ENCODE measurements at regions not wholly inside any gene's neighbourhood (a gene's known extent, or its start where the extent isn't known, plus 50 kb on each side); places are given as distances from the start of the nearest gene placed in this dataset.
"Not testable (repeated sequence)": the region's sequence is repeated elsewhere in the genome, so short reads cannot be mapped to it uniquely, and the experiment has no call there.

DNA sequence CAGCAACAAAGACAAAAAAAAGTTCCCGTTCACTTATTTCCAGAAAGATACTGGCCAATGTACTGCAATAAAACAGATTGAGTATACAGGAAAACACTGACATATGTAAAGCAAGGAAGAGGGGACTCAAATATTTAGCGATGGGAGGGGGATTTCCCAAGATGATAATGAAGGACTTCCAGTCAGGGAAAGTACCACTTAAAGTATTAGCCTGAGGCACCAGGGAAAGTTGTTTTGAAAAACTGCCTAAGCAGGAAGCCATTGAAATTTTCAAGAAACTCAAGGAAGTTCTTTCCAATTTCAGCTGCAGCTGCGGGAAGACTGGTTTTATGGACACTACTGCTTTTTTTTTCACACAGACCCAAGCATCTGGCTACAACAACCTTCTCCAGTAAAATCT, 1007.4 kb upstream of the NOVA1 start:
- no peak for DNase-seq (ENCODE audit: low read depth in 2 of 2)

DNA sequence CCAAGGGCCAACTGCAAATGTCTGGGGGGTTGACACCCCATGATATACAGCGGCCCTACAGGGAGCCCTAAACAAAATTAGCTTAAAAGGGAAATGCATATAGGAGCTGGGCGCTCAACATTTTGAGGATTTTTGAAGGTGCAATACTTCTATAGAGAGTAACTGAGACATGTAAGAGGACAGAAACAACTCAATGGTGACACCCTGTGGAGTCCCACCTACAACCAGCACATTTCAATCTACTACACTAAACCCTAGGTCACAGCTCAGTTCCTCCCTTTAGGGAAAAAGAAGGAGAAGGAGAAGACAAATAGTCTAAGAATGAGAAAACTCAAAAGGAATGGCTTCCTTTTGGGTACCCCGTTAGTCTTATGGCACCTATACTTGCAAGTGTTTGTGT, 1010.5 kb upstream of the NOVA1 start:
- DNase-seq (ENCODE audit: low read depth in 2 of 2) = no peak

DNA sequence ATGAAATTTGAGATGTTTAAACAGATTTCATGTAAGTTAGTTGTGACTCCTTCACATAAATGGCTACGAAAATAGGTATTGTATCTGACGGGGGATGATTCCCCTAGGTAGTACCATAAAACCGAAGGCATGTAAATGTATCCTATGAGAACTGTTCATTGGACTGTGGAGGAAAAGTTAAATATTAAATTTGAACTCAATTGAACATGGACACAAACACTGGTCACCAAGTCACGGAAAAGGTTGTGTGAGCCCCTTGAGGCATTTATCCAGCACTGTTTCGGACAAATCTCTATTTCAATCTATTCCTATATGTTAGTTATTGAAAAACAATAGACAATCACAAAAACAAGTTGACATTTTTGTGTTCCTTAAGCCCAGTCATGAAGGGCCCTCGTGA, 1014.3 kb upstream of the NOVA1 start:
- DNase-seq (ENCODE audit: low read depth in 2 of 2) = no peak

DNA sequence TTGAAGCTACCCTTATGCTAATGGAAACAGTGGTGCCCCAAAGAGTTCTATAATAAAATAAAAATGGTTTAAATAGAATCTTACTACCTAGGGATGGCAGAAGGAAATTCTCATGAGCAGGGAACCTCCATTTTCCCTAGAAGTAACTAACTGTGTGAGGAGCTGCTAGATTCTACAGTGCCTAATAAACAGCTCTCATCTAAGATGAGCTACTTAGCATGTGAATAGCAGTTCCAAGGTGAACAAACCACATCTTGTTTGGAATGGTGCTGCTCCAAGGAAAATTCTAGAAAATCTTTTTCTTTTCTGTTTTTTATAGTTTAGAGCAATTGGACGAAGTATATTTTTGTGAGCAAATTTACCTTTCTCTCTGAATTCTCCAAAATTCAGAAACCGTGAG, 1015.3 kb upstream of the NOVA1 start:
- DNase-seq (ENCODE audit: low read depth in 2 of 2) = no peak

- no peak for DNase-seq (ENCODE audit: low read depth in 2 of 2)
Observed at GRCh38 chr14:27623782-27624181, 1025.9 kb upstream of the NOVA1 start.

DNA sequence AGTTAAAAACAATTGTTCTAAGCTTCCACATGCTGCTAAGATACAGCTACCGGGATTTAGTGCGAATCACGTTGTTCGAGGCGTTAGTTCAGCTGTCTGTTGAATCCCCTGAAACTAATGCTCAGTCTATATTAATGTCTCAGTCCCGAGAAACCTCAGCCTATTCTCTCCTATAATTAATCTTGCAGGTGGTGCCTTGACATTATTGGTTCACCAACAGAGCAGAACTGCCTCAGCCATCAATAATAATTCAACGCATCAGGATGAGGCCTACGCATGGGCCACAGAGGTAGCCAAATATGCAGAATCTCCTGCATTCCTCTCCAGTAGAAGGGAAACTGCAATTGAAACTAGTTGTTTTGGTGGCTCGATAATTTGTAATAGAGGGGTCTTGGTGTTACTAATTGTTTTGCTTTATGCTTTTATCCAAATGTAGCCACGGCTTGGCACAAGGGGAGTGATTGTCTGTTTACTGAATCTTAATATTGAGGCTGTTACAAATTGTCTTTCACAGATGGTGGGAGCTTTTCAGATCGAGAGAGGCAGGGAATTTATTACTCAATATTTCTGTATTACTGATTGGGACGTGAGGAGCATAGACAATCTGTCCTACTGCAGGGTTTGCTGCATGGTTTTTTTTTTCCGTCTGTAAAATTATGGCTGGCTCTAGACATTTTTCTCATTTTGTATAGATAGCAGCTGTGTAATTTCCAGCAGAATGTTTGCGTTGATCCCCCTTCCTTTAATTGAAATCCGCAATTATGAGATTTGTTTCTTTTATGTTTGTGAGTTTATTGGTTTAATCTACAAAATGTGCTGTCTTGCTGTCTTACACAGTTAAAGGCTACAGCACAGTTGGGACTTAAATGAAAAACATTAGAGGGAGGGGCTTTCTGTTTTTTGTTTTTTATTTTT, 1036.5 kb upstream of the NOVA1 start:
- no peak for DNase-seq (ENCODE audit: low read depth in 2 of 2)

- not testable (repeated sequence) for DNase-seq (ENCODE audit: low read depth in 2 of 2)
Observed at GRCh38 chr14:27640688-27641087, 1042.9 kb upstream of the NOVA1 start.

DNA sequence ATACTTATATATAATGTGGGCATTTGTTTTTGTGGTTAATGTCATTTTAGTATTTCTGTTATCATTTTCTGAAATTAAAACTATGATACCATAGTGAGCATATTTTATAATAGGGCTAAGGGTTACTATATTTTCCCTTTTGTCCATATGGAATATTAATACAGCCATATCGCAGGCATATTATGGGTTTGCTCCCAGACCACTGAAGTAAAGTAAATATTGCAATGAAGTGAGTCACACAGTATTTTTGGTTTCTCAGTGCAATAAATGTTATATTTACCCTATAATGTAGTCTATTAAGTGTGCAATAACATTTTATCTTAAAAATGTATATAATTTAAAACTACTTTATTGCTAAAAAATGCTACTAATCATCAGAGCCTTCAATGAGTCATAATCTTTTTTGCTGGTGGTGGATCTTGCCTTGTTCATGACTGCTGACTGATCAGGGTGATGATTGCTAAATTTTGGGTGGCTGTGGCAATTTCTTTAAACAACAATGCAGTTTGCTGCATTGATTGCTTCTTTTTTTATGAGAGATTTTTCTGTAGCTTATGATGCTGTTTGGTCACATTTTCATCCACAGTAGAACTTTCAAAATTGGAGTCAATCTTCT, 1044.5 kb upstream of the NOVA1 start:
- no peak for DNase-seq (ENCODE audit: low read depth in 2 of 2)

DNA sequence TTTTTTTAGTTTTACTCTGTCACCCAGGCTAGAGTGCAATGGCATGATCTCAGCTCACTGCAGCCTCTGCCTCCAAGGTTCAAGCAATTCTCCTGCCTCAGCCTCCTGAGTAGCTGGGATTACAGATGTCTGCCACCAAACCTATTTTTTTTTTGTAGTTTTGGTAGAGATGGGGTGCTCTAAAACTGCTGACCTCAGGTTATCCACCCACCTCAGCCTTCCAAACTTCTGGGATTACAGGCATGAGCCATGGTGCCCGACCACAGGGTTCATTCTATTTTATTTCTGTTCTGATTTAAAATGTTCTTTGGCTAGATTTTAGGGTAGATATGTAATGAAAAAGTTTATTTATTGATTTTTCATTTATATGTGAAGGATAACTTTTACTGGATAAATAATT, 1062.8 kb upstream of the NOVA1 start:
- DNase-seq (ENCODE audit: low read depth in 2 of 2) = no peak

DNA sequence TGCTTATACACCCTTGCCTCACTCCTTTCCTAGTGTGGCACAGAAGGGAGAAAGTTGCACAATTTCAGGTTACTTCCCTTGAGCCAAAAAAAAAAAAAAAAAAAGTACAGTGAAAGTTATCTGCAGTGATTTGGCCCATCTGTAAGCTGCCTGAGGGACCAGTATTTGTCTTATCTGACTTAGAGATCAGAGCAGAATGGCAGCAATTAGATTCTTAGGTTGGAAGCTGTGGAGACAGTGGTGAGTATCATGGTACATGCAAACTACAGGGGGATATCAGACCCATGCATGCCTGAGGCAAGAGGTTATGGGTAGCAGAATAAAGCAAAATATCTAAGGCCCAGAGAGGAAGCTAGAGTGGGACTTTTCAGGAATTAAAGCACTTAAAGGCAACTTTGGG, 1070.7 kb upstream of the NOVA1 start:
- DNase-seq (ENCODE audit: low read depth in 2 of 2) = no peak

GRCh38 chr14:27672047-27672446, 1074.2 kb upstream of the NOVA1 start:
- DNase-seq (ENCODE audit: low read depth in 2 of 2) = no peak

DNA sequence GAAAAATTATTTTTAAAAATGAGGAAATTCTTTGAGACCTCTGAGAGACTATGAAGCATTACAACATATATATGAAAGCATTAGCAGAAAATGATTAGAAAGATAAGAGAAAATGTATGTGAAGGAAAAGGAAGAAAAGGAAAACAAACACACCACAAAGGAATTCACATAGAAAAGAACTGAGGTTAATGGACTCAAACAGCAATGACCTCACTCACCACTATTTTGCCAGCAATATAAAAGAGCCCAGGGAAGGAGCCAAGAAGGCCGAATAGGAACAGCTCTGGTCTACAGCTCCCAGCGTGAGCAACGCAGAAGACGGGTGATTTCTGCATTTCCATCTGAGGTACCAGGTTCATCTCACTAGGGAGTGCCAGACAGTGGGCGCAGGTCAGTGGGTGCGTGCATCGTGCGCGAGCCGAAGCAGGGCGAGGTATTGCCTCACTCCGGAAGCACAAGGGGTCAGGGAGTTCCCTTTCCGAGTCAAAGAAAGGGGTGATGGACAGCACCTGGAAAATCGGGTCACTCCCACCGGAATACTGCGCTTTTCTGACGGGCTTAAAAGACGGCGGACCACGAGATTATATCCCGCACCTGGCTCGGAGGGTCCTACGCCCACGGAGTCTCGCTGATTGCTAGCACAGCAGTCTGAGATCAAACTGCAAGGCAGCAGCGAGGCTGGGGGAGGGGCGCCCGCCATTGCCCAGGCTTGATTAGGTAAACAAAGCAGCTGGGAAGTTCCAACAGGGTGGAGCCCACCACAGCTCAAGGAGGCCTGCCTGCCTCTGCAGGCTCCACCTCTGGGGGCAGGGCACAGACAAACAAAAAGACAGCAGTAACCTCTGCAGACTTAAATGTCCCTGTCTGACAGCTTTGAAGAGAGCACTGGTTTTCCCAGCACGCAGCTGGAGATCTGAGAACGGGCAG, 1075.2 kb upstream of the NOVA1 start:
- DNase-seq (ENCODE audit: low read depth in 2 of 2) = not testable (repeated sequence)

- DNase-seq (ENCODE audit: low read depth in 2 of 2) = no peak
Observed at GRCh38 chr14:27686137-27686536, 1080.5 kb upstream of the FOXG1 start.

GRCh38 chr14:27688841-27689444, 1077.6 kb upstream of the FOXG1 start:
- no peak for DNase-seq (ENCODE audit: low read depth in 2 of 2)

DNA sequence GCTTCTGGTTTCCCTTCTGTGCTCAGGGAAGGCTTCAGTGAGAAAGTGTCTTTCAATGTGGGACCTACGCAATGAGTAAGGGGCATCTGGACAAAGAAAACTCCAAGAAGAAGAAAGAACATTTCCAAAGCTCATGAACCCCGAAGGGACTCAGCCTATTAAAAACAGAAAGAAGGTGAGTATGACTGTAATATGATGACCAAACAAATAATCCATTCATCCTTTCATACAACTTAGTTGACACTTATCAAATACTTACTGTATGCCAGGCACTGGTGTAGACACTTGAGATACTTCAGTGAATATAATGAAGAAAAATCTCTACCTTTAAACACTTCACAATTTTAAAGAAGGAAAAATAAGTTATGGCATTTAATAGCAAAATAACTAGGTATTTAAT, 1054.2 kb upstream of the FOXG1 start:
- DNase-seq (ENCODE audit: low read depth in 2 of 2) = no peak

DNA sequence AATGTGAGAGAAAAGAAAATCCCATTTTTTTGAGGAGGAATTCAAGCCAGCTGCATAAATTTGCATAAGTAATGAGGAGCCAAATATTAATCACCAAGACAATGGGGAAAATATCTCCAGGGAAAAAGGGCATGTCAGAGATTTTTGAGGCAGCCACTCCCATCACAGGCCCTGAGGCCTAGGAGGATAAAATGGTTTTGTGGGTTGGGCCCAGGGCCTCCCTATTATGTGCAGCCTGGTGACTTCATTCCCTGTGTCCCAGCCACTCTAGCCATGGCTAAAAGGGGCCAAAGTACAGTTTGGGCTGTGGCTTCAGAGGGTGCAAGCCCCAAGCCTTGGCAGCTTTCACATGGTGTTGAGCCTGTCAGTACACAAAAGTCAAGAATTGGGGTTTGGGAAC, 1051.0 kb upstream of the FOXG1 start:
- DNase-seq (ENCODE audit: low read depth in 2 of 2) = no peak

DNA sequence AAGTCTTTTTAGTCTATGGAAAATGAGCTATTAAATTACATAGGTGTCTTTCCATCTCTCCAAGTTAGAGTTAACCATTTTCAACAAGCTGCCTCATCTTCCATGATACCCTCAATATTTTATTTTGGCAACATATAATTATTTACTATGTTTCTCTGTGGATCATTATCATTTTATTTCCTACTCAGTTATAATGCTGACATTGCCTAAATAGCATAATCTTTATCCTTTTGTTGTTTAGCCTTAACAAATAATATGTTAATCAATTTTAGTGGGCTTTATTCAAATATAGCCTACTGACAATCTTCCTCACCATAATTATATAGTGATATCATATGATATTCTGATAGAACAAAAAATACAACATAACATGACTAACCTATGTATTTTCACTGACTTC, 1044.8 kb upstream of the FOXG1 start:
- DNase-seq (ENCODE audit: low read depth in 2 of 2) = no peak

GRCh38 chr14:27725482-27725881, 1041.1 kb upstream of the FOXG1 start:
- no peak for DNase-seq (ENCODE audit: low read depth in 2 of 2)

DNA sequence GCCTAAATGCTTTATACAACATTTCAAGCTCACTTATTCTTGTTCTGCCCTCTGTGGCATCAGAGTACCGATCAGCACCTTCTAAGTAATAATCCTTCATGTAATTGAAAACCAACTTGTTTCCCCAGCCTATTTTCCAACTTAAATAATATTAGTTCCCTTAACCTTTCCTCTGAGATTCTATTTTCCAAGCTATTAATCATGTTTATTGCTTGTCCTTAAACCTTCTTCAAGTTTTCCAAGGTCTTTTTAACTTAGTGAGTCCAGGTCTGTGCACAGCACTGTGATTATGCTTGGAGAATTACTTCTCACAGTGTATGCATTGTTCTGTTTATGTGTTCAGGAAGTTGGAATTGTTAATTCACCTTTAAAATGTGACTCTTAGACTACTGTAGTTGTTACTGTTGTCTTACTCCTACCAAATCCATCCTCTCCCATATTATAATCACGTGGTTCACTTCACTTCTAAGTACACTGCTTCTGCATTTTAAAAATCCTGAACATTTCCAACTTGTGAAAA, 1039.3 kb upstream of the FOXG1 start:
- no peak for DNase-seq (ENCODE audit: low read depth in 2 of 2)

GRCh38 chr14:27730204-27730603, 1036.4 kb upstream of the FOXG1 start:
- no peak for DNase-seq (ENCODE audit: low read depth in 2 of 2)

GRCh38 chr14:27739657-27740156, 1026.9 kb upstream of the FOXG1 start:
- no peak for DNase-seq (ENCODE audit: low read depth in 2 of 2)
